ENCODE measurements at regions not wholly inside any gene's neighbourhood (a gene's known extent, or its start where the extent isn't known, plus 50 kb on each side); places are given as distances from the start of the nearest gene placed in this dataset.

DNA sequence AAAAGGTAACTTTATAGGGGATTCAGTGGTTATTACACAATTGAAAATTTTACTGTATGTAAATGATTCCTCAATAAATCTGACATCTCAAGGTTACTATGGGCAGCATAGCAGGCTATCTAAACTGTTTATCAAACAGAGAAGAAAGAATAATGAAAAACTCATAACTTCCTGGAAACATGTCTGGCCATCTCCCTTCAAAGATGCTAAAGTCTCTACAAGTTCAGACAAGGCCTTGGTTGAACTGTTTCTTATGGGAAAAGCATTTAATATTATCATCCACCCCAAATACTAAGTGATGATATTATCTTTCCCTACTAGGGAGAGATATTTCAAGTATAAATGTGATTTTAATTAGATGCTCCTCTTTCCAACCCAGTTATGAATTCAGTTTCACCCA is 114.9 kb downstream of the ARRDC4 start:
- Histone ChIP-seq H3K4me3 (ENCODE audit: low read length) (no peak overlapping the region), H4K20me1 (ENCODE audit: insufficient read depth, low read length) (no peaks in the 10 kb centered on the region), H3K4me2 (ENCODE audit: low read length) (no peak overlapping the region), H3K9ac (ENCODE audit: low read length) (no peak overlapping the region), H3K79me2 (ENCODE audit: low read length) (no peaks in the 10 kb centered on the region), H2AFZ (ENCODE audit: low read depth, low read length) (no peak overlapping the region), H3K27me3 (ENCODE audit: low read depth, low read length) (no peaks in the 10 kb centered on the region), H3K9me3 (ENCODE audit: insufficient read depth, low read length) (no peaks in the 10 kb centered on the region), H3K27ac (ENCODE audit: low read length) (no peak overlapping the region), H3K4me1 (ENCODE audit: low read length) (no peaks in the 10 kb centered on the region), H3K36me3 (replicated peaks; ENCODE audit: low read depth, low read length) (no peaks in the 10 kb centered on the region)
- TF ChIP-seq, protein P1, sequence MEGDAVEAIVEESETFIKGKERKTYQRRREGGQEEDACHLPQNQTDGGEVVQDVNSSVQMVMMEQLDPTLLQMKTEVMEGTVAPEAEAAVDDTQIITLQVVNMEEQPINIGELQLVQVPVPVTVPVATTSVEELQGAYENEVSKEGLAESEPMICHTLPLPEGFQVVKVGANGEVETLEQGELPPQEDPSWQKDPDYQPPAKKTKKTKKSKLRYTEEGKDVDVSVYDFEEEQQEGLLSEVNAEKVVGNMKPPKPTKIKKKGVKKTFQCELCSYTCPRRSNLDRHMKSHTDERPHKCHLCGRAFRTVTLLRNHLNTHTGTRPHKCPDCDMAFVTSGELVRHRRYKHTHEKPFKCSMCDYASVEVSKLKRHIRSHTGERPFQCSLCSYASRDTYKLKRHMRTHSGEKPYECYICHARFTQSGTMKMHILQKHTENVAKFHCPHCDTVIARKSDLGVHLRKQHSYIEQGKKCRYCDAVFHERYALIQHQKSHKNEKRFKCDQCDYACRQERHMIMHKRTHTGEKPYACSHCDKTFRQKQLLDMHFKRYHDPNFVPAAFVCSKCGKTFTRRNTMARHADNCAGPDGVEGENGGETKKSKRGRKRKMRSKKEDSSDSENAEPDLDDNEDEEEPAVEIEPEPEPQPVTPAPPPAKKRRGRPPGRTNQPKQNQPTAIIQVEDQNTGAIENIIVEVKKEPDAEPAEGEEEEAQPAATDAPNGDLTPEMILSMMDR (IDR thresholded peaks at IDR 0.05; ENCODE audit: low read depth, low read length) = no peak
- TF ChIP-seq EZH2phosphoT487 (IDR thresholded peaks at IDR 0.05; ENCODE audit: low read depth) = no peak

DNA sequence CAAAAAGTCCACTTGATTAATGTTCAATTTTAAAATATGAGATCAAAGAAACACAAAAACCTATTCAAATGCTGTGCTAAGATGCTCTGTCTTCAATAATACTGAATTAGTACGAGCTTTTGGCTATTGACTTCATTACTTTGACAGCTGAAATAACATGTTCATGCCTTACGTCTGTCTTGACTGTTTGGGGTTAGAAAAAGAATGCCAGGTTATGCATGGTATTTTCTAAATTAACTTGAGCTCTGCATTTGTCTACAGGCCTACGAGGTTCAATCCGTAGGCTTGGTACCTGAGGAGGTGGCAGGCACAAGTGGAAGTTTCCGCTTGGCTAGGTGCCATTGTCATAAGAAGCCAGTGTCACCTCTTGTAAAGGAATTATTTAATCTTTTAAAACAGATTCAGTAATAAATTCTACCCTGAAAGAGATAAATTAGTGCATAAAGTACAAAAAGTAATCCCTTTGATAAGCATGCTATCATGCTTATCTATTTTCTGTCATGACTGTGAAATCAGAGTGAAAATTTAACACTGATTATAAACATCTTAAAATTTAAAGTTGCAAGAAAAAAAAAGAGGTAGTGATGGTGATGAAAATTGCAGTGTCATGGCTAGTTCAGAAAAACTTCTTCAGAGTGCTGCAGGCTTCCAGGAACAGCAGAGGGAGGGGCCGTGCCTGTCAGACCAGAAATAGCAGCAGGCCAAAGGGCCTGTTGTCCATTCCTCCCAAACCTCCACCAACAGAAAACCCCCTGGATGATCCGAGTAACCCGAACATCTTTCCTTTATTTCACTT is 115.7 kb downstream of the ARRDC4 start:
- no peaks in the 10 kb centered on the region for H4K20me1 ChIP-seq (ENCODE audit: insufficient read depth, low read length)
- H3K4me1 ChIP-seq (ENCODE audit: low read length) = no peaks in the 10 kb centered on the region
- no peaks in the 10 kb centered on the region for H3K27me3 ChIP-seq (ENCODE audit: low read depth, low read length)
- no peaks in the 10 kb centered on the region for H3K79me2 ChIP-seq (ENCODE audit: low read length)
- no peak overlapping the region for H2AFZ ChIP-seq (ENCODE audit: low read depth, low read length)
- H3K4me3 ChIP-seq (ENCODE audit: low read length) = no peak overlapping the region
- H3K27ac ChIP-seq (ENCODE audit: low read length) = no peak overlapping the region
- no peak overlapping the region for H3K4me2 ChIP-seq (ENCODE audit: low read length)
- no peak overlapping the region for H3K9ac ChIP-seq (ENCODE audit: low read length)
- no peak for TF ChIP-seq EZH2phosphoT487 (IDR thresholded peaks at IDR 0.05; ENCODE audit: low read depth)
- TF ChIP-seq, protein P1 (IDR thresholded peaks at IDR 0.05; ENCODE audit: low read depth, low read length) = no peak
- H3K36me3 ChIP-seq (replicated peaks; ENCODE audit: low read depth, low read length) = no peaks in the 10 kb centered on the region
- no peaks in the 10 kb centered on the region for H3K9me3 ChIP-seq (ENCODE audit: insufficient read depth, low read length)

DNA sequence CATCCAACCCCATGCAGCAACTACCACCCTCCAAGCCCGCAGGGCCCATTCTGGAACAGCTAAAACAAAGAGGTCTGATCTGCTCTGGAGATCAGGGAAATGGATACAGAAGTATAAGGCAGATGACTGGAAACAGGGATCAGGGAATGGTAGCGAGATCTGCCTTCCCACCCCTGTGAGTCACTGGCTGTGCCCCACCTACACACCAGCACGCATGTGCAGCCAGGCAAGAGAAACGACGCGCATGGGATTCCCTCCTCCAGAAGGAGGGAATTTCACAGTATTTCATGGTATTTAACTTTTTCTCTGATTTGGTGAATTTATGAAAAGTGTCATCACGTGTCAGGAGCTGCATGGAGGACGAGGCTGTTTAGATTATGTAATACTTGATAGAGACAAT is 116.7 kb downstream of the ARRDC4 start:
- Histone ChIP-seq H3K9ac (ENCODE audit: low read length) (no peak overlapping the region), H3K9me3 (ENCODE audit: insufficient read depth, low read length) (no peaks in the 10 kb centered on the region), H2AFZ (ENCODE audit: low read depth, low read length) (no peak overlapping the region), H4K20me1 (ENCODE audit: insufficient read depth, low read length) (no peaks in the 10 kb centered on the region), H3K4me3 (ENCODE audit: low read length) (no peak overlapping the region), H3K36me3 (replicated peaks; ENCODE audit: low read depth, low read length) (no peaks in the 10 kb centered on the region), H3K27me3 (ENCODE audit: low read depth, low read length) (no peaks in the 10 kb centered on the region), H3K27ac (ENCODE audit: low read length) (no peak overlapping the region), H3K4me1 (ENCODE audit: low read length) (no peaks in the 10 kb centered on the region), H3K79me2 (ENCODE audit: low read length) (no peaks in the 10 kb centered on the region), H3K4me2 (ENCODE audit: low read length) (no peak overlapping the region)
- TF ChIP-seq EZH2phosphoT487 (IDR thresholded peaks at IDR 0.05; ENCODE audit: low read depth) = no peak
- TF ChIP-seq, protein P1 (IDR thresholded peaks at IDR 0.05; ENCODE audit: low read depth, low read length) = no peak

DNA sequence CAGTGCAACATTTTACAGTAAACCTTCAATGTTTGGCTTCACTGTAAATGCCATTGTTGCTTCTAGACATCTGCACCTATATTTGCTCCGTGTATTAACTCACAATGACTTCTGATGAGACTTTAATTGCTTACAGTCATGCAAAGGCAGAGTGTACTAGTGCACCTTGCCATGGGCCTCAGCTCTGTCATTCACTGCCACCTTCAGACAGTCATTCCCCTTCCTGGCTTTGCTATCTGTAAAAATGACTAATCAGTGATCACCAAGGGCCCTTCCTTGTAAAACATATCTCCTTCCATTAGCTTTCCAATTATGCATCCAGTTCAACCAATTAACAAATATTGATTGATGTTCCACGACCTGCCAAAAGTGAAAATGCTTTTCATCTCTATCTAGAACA is 120.3 kb downstream of the ARRDC4 start:
- Histone ChIP-seq H4K20me1 (ENCODE audit: insufficient read depth, low read length) (no peaks in the 10 kb centered on the region), H3K79me2 (ENCODE audit: low read length) (no peaks in the 10 kb centered on the region), H3K36me3 (replicated peaks; ENCODE audit: low read depth, low read length) (no peaks in the 10 kb centered on the region), H3K9ac (ENCODE audit: low read length) (no peak overlapping the region), H3K4me2 (ENCODE audit: low read length) (no peak overlapping the region), H3K4me1 (ENCODE audit: low read length) (no peaks in the 10 kb centered on the region), H3K9me3 (ENCODE audit: insufficient read depth, low read length) (no peaks in the 10 kb centered on the region), H3K4me3 (ENCODE audit: low read length) (no peak overlapping the region), H2AFZ (ENCODE audit: low read depth, low read length) (no peak overlapping the region), H3K27ac (ENCODE audit: low read length) (no peak overlapping the region), H3K27me3 (ENCODE audit: low read depth, low read length) (no peaks in the 10 kb centered on the region)
- no peak for TF ChIP-seq EZH2phosphoT487 (IDR thresholded peaks at IDR 0.05; ENCODE audit: low read depth)
- TF ChIP-seq, protein P1 (IDR thresholded peaks at IDR 0.05; ENCODE audit: low read depth, low read length) = no peak

All from OCI-LY3 (cell line).